ENCODE measurements at regions not wholly inside any gene's neighbourhood (a gene's known extent, or its start where the extent isn't known, plus 50 kb on each side); places are given as distances from the start of the nearest gene placed in this dataset.

DNA sequence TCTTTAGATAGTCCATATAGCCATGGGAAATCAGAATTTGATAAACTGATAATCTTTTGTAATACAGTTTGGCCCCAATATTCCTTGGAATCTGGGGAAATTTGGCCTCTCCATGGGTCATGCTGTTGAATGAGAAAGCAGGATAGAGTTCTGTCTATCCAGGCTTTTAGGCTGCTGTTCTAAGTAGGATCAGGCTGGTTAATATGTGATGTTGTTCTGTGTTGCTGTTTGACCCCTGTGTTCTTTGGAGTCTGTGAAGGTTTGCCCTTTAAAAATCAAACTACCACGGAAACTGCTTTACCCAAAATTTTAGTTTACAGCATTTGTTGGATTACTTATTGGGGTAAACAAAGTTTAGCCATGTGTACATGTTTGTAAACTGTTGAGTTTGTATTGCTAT is 114.5 kb downstream of the ZNF330 start:
- DNase-seq (ENCODE audit: low spot score), result no peak
- Histone ChIP-seq H4K20me1 (ENCODE audit: insufficient read depth, poor library complexity, severe bottlenecking) (no peaks in the 10 kb centered on the region), H3K4me2 (no peak overlapping the region), H3K27me3 (no peaks in the 10 kb centered on the region), H3K79me2 (no peaks in the 10 kb centered on the region), H3K4me1 (ENCODE audit: insufficient read depth) (no peaks in the 10 kb centered on the region), H3K36me3 (replicated peaks; ENCODE audit: insufficient read depth, low read depth) (no peaks in the 10 kb centered on the region), H2AFZ (no peak overlapping the region), H3K4me3 (no peak overlapping the region), H3K9me3 (ENCODE audit: low read depth) (no peaks in the 10 kb centered on the region), H3K27ac (no peak overlapping the region), H3K9me2 (replicated peaks; ENCODE audit: insufficient read depth) (no peaks in the 10 kb centered on the region)
- 50% methylated on average over 1 of the region's 1 CpG for WGBS (ENCODE audit: low lambda C conversion rate, missing lambda C conversion rate)
- TF ChIP-seq EZH2phosphoT487 (IDR thresholded peaks at IDR 0.05; ENCODE audit: low read depth, severe bottlenecking, unreplicated experiment) (no peak), EZH2 (IDR thresholded peaks at IDR 0.05; ENCODE audit: borderline replicate concordance) (no peak), CTCF (IDR thresholded peaks at IDR 0.05; ENCODE audit: poor library complexity) (no peak)

- no peak overlapping the region for H2AFZ ChIP-seq
- H4K20me1 ChIP-seq (ENCODE audit: insufficient read depth, poor library complexity, severe bottlenecking), result no peaks in the 10 kb centered on the region
- no peaks in the 10 kb centered on the region for H3K4me1 ChIP-seq (ENCODE audit: insufficient read depth)
- H3K79me2 ChIP-seq, result no peaks in the 10 kb centered on the region
- H3K4me3 ChIP-seq, result no peak overlapping the region
- no peaks in the 10 kb centered on the region for H3K36me3 ChIP-seq (replicated peaks; ENCODE audit: insufficient read depth, low read depth)
- no peak overlapping the region for H3K27ac ChIP-seq
- TF ChIP-seq EZH2phosphoT487 (IDR thresholded peaks at IDR 0.05; ENCODE audit: low read depth, severe bottlenecking, unreplicated experiment) (no peak), EZH2 (IDR thresholded peaks at IDR 0.05; ENCODE audit: borderline replicate concordance) (no peak), CTCF (IDR thresholded peaks at IDR 0.05; ENCODE audit: poor library complexity) (no peak)
- peaks cover 3% of the 10 kb centered on the region for H3K27me3 ChIP-seq
- 95% methylated on average over 1 of the region's 1 CpG for WGBS (ENCODE audit: low lambda C conversion rate, missing lambda C conversion rate)
- no peaks in the 10 kb centered on the region for H3K9me2 ChIP-seq (replicated peaks; ENCODE audit: insufficient read depth)
- H3K4me2 ChIP-seq, result no peak overlapping the region
- no peak for DNase-seq (ENCODE audit: low spot score)
- no peaks in the 10 kb centered on the region for H3K9me3 ChIP-seq (ENCODE audit: low read depth)
Measured at GRCh38 chr4:141338238-141338637, 117.5 kb downstream of the ZNF330 start.

- Histone ChIP-seq H3K79me2 (no peaks in the 10 kb centered on the region), H3K36me3 (replicated peaks; ENCODE audit: insufficient read depth, low read depth) (no peaks in the 10 kb centered on the region), H3K4me3 (no peak overlapping the region), H3K4me1 (ENCODE audit: insufficient read depth) (no peaks in the 10 kb centered on the region), H3K9me2 (replicated peaks; ENCODE audit: insufficient read depth) (no peaks in the 10 kb centered on the region), H4K20me1 (ENCODE audit: insufficient read depth, poor library complexity, severe bottlenecking) (no peaks in the 10 kb centered on the region), H3K27me3 (peaks cover 3% of the 10 kb centered on the region), H3K4me2 (no peak overlapping the region), H3K9me3 (ENCODE audit: low read depth) (no peaks in the 10 kb centered on the region), H3K27ac (no peak overlapping the region), H2AFZ (no peak overlapping the region)
- no peak for TF ChIP-seq CTCF (IDR thresholded peaks at IDR 0.05; ENCODE audit: poor library complexity)
- TF ChIP-seq EZH2 (IDR thresholded peaks at IDR 0.05; ENCODE audit: borderline replicate concordance), result no peak
- TF ChIP-seq EZH2phosphoT487 (IDR thresholded peaks at IDR 0.05; ENCODE audit: low read depth, severe bottlenecking, unreplicated experiment), result no peak
- WGBS (ENCODE audit: low lambda C conversion rate, missing lambda C conversion rate), result 78% methylated on average over 3 of the region's 3 CpGs
- no peak for DNase-seq (ENCODE audit: low spot score)
Measured at GRCh38 chr4:141339391-141339790, 118.7 kb downstream of the ZNF330 start.

- no peak overlapping the region for H3K4me3 ChIP-seq
- H2AFZ ChIP-seq, result no peak overlapping the region
- H3K27ac ChIP-seq, result no peak overlapping the region
- H3K79me2 ChIP-seq, result no peaks in the 10 kb centered on the region
- DNase-seq (ENCODE audit: low spot score), result no peak
- H3K9me2 ChIP-seq (replicated peaks; ENCODE audit: insufficient read depth), result no peaks in the 10 kb centered on the region
- H3K27me3 ChIP-seq, result peaks cover 3% of the 10 kb centered on the region
- no peak for TF ChIP-seq CTCF (IDR thresholded peaks at IDR 0.05; ENCODE audit: poor library complexity)
- no peak for TF ChIP-seq EZH2phosphoT487 (IDR thresholded peaks at IDR 0.05; ENCODE audit: low read depth, severe bottlenecking, unreplicated experiment)
- TF ChIP-seq EZH2 (IDR thresholded peaks at IDR 0.05; ENCODE audit: borderline replicate concordance), result no peak
- H3K9me3 ChIP-seq (ENCODE audit: low read depth), result no peaks in the 10 kb centered on the region
- H3K4me1 ChIP-seq (ENCODE audit: insufficient read depth), result no peaks in the 10 kb centered on the region
- H3K36me3 ChIP-seq (replicated peaks; ENCODE audit: insufficient read depth, low read depth), result no peaks in the 10 kb centered on the region
- H3K4me2 ChIP-seq, result no peak overlapping the region
- H4K20me1 ChIP-seq (ENCODE audit: insufficient read depth, poor library complexity, severe bottlenecking), result no peaks in the 10 kb centered on the region
Measured at GRCh38 chr4:141339966-141340365, 119.3 kb downstream of the ZNF330 start.
